Liver (tissue), 8 donors: ENCODE measurements at regions not wholly inside any gene's neighbourhood (a gene's known extent, or its start where the extent isn't known, plus 50 kb on each side); places are given as distances from the start of the nearest gene placed in this dataset.

ENCODE experiments used
- DNase-seq: peaks from one replicate; pipeline ENCODE4 v3.0.0-alpha.2; 2017; ENCODE audit warnings: low spot score
- H3K27ac ChIP-seq, 2 donors: one replicate each; pipeline ENCODE4 v1.7.0; 2013; ENCODE audit warnings: inconsistent platforms in 2 of 2, low read length in 2 of 2, control low read depth in 1 of 2, low read depth in 1 of 2, mild to moderate bottlenecking in 1 of 2
- H3K27me3 ChIP-seq, 4 donors: one replicate each; pipeline versions ENCODE4 v1.6.1 to v1.7.0; 2013; ENCODE audit warnings: low read length in 3 of 4, inconsistent platforms in 1 of 4, mild to moderate bottlenecking in 1 of 4, moderate library complexity in 1 of 4; ENCODE audit not compliant: control insufficient read depth in 4 of 4, insufficient read depth in 4 of 4
- H3K36me3 ChIP-seq, 4 donors: one replicate each; pipeline versions ENCODE4 v1.6.1 to v1.7.0; 2013; ENCODE audit warnings: low read length in 3 of 4, mild to moderate bottlenecking in 3 of 4, low read depth in 1 of 4, moderate library complexity in 1 of 4; ENCODE audit not compliant: control insufficient read depth in 4 of 4, insufficient read depth in 3 of 4
- H3K4me1 ChIP-seq, 4 donors: one replicate each; pipeline versions ENCODE4 v1.6.1 to v1.7.0; 2013; ENCODE audit warnings: low read length in 3 of 4, mild to moderate bottlenecking in 3 of 4, moderate library complexity in 1 of 4; ENCODE audit not compliant: control insufficient read depth in 4 of 4, insufficient read depth in 4 of 4
- H3K4me3 ChIP-seq, 3 donors: one replicate each; pipeline versions ENCODE4 v1.6.1 to v1.7.0; 2013; ENCODE audit warnings: low read length in 3 of 3, control low read depth in 1 of 3, low read depth in 1 of 3, mild to moderate bottlenecking in 1 of 3
- H3K9ac ChIP-seq, 2 donors: one replicate each; pipeline ENCODE4 v1.7.0; 2013; ENCODE audit warnings: low read length in 2 of 2, mild to moderate bottlenecking in 2 of 2, moderate library complexity in 2 of 2, control low read depth in 1 of 2, low read depth in 1 of 2
- H3K9me3 ChIP-seq, 4 donors: one replicate each; pipeline versions ENCODE4 v1.6.1 to v1.7.0; 2013; ENCODE audit warnings: low read length in 3 of 4; ENCODE audit not compliant: control insufficient read depth in 4 of 4
- ATF3 ChIP-seq: IDR thresholded peaks from 2 replicates; pipeline ENCODE4 v1.6.1; 2016; ENCODE audit warnings: antibody characterized with exemption
- EGR1 ChIP-seq, 2 donors: IDR thresholded peaks; 2 replicates each; pipeline ENCODE4 v1.6.1; 2016 to 2018; ENCODE audit warnings: antibody characterized with exemption in 2 of 2, low read depth in 2 of 2
- FOXA1 ChIP-seq: IDR thresholded peaks from 2 replicates; pipeline ENCODE4 v1.6.1; 2016; ENCODE audit warnings: antibody characterized with exemption
- FOXA2 ChIP-seq: IDR thresholded peaks from 2 replicates; pipeline ENCODE4 v1.6.1; 2016; ENCODE audit warnings: antibody characterized with exemption
- GABPA ChIP-seq, 2 donors: IDR thresholded peaks in 1 of 2; conservative IDR thresholded peaks in 1 of 2; 2 replicates each; pipeline ENCODE4 v1.6.1; 2016; ENCODE audit warnings: antibody characterized with exemption in 2 of 2, mild to moderate bottlenecking in 1 of 2, moderate library complexity in 1 of 2
- HNF4A ChIP-seq, 2 donors: conservative IDR thresholded peaks; 2 replicates each; pipeline ENCODE4 v1.6.1; 2016; ENCODE audit warnings: antibody characterized with exemption in 2 of 2, mild to moderate bottlenecking in 2 of 2
- HNF4G ChIP-seq: IDR thresholded peaks from 2 replicates; pipeline ENCODE4 v1.6.1; 2016; ENCODE audit warnings: antibody characterized with exemption
- JUND ChIP-seq, 2 donors: IDR thresholded peaks; 2 replicates each; pipeline ENCODE4 v1.6.1; 2016; ENCODE audit warnings: antibody characterized with exemption in 2 of 2
- MAX ChIP-seq: IDR thresholded peaks from 2 replicates; pipeline ENCODE4 v1.6.1; 2016; ENCODE audit warnings: antibody characterized with exemption
- RAD21 ChIP-seq, 2 donors: IDR thresholded peaks; 2 replicates each; pipeline ENCODE4 v1.6.1; 2016; ENCODE audit warnings: antibody characterized with exemption in 2 of 2, mild to moderate bottlenecking in 2 of 2
- SP1 ChIP-seq: IDR thresholded peaks from 2 replicates; pipeline ENCODE4 v1.6.1; 2018; ENCODE audit warnings: antibody characterized with exemption, mild to moderate bottlenecking
- TAF1 ChIP-seq: conservative IDR thresholded peaks from 2 replicates; pipeline ENCODE4 v1.6.1; 2016; ENCODE audit warnings: antibody characterized with exemption, mild to moderate bottlenecking
- YY1 ChIP-seq: IDR thresholded peaks from 2 replicates; pipeline ENCODE4 v1.6.1; 2016; ENCODE audit warnings: antibody characterized with exemption, mild to moderate bottlenecking
- WGBS: extraction: QIAGEN DNeasy Blood & Tissue Kit; methylation state at CpG from one replicate; pipeline ENCODE4 v1.1.7; 2013; 5-methylcytosine and 5-hydroxymethylcytosine counted together
- TF ChIP-seq, protein P1 (sequence below): IDR thresholded peaks from 2 replicates; pipeline ENCODE4 v1.6.1; 2016; ENCODE audit warnings: antibody characterized with exemption
- TF ChIP-seq, protein P2 (sequence below): IDR thresholded peaks from 2 replicates; pipeline ENCODE4 v1.6.1; 2016; ENCODE audit warnings: antibody characterized with exemption, mild to moderate bottlenecking
- TF ChIP-seq, protein P3 (sequence below): fragments of 150-350 bp; IDR thresholded peaks from 2 replicates; pipeline ENCODE4 v1.5.1; 2017; ENCODE audit warnings: improper control_type of control experiment, low read depth, low read length; ENCODE audit not compliant: missing input control
- donor health status: healthy.
- donor health status: healthy.
- donor health status: healthy.
- donor health status: healthy.
- donor health status: healthy.

- Histone ChIP-seq H3K9me3 (no peaks in the 10 kb centered on the region), H3K36me3 (no peaks in the 10 kb centered on the region), H3K27ac (no peak overlapping the region), H3K27me3 (no peaks in the 10 kb centered on the region), H3K9ac (no peak overlapping the region), H3K4me3 (no peak overlapping the region), H3K4me1 (no peaks in the 10 kb centered on the region)
- DNase-seq = no peak
- 92% methylated on average over 3 of the region's 3 CpGs for WGBS
- TF ChIP-seq TAF1 = no peak
- no peak for TF ChIP-seq ATF3
- no peak for TF ChIP-seq RAD21 (IDR thresholded peaks at IDR 0.05)
- TF ChIP-seq HNF4G = no peak
- no peak for TF ChIP-seq EGR1 (IDR thresholded peaks at IDR 0.05; ENCODE audit: low read depth in 2 of 2)
- TF ChIP-seq, protein P1, sequence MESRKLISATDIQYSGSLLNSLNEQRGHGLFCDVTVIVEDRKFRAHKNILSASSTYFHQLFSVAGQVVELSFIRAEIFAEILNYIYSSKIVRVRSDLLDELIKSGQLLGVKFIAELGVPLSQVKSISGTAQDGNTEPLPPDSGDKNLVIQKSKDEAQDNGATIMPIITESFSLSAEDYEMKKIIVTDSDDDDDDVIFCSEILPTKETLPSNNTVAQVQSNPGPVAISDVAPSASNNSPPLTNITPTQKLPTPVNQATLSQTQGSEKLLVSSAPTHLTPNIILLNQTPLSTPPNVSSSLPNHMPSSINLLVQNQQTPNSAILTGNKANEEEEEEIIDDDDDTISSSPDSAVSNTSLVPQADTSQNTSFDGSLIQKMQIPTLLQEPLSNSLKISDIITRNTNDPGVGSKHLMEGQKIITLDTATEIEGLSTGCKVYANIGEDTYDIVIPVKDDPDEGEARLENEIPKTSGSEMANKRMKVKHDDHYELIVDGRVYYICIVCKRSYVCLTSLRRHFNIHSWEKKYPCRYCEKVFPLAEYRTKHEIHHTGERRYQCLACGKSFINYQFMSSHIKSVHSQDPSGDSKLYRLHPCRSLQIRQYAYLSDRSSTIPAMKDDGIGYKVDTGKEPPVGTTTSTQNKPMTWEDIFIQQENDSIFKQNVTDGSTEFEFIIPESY = no peak
- TF ChIP-seq, protein P2, sequence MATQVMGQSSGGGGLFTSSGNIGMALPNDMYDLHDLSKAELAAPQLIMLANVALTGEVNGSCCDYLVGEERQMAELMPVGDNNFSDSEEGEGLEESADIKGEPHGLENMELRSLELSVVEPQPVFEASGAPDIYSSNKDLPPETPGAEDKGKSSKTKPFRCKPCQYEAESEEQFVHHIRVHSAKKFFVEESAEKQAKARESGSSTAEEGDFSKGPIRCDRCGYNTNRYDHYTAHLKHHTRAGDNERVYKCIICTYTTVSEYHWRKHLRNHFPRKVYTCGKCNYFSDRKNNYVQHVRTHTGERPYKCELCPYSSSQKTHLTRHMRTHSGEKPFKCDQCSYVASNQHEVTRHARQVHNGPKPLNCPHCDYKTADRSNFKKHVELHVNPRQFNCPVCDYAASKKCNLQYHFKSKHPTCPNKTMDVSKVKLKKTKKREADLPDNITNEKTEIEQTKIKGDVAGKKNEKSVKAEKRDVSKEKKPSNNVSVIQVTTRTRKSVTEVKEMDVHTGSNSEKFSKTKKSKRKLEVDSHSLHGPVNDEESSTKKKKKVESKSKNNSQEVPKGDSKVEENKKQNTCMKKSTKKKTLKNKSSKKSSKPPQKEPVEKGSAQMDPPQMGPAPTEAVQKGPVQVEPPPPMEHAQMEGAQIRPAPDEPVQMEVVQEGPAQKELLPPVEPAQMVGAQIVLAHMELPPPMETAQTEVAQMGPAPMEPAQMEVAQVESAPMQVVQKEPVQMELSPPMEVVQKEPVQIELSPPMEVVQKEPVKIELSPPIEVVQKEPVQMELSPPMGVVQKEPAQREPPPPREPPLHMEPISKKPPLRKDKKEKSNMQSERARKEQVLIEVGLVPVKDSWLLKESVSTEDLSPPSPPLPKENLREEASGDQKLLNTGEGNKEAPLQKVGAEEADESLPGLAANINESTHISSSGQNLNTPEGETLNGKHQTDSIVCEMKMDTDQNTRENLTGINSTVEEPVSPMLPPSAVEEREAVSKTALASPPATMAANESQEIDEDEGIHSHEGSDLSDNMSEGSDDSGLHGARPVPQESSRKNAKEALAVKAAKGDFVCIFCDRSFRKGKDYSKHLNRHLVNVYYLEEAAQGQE = no peak
- TF ChIP-seq JUND (IDR thresholded peaks at IDR 0.05) = no peak
- no peak for TF ChIP-seq FOXA2
These were observed 75.4 kb downstream of the TNP1 start for GRCh38 chr2:216784456-216784855.

GRCh38 chr2:216781709-216782108, 78.2 kb downstream of the TNP1 start:
- Histone ChIP-seq H3K36me3 (no peaks in the 10 kb centered on the region), H3K27me3 (no peaks in the 10 kb centered on the region), H3K4me1 (no peaks in the 10 kb centered on the region), H3K27ac (no peak overlapping the region), H3K9ac (no peak overlapping the region), H3K4me3 (no peak overlapping the region), H3K9me3 (no peaks in the 10 kb centered on the region)
- 84% methylated on average over 4 of the region's 4 CpGs for WGBS
- DNase-seq = no peak
- no peak for TF ChIP-seq MAX
- TF ChIP-seq TAF1 = no peak
- TF ChIP-seq SP1 = no peak
- TF ChIP-seq, protein P3, sequence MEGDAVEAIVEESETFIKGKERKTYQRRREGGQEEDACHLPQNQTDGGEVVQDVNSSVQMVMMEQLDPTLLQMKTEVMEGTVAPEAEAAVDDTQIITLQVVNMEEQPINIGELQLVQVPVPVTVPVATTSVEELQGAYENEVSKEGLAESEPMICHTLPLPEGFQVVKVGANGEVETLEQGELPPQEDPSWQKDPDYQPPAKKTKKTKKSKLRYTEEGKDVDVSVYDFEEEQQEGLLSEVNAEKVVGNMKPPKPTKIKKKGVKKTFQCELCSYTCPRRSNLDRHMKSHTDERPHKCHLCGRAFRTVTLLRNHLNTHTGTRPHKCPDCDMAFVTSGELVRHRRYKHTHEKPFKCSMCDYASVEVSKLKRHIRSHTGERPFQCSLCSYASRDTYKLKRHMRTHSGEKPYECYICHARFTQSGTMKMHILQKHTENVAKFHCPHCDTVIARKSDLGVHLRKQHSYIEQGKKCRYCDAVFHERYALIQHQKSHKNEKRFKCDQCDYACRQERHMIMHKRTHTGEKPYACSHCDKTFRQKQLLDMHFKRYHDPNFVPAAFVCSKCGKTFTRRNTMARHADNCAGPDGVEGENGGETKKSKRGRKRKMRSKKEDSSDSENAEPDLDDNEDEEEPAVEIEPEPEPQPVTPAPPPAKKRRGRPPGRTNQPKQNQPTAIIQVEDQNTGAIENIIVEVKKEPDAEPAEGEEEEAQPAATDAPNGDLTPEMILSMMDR = no peak
- no peak for TF ChIP-seq FOXA1
- TF ChIP-seq HNF4G = no peak
- no peak for TF ChIP-seq ATF3
- TF ChIP-seq, protein P2 = no peak
- no peak for TF ChIP-seq HNF4A (conservative IDR thresholded peaks at IDR 0.05)
- no peak for TF ChIP-seq GABPA (IDR thresholded peaks at IDR 0.05 in 1 of 2, conservative IDR thresholded peaks at IDR 0.05 in 1 of 2)
- TF ChIP-seq RAD21 (IDR thresholded peaks at IDR 0.05) = no peak
- TF ChIP-seq JUND (IDR thresholded peaks at IDR 0.05) = no peak
- TF ChIP-seq EGR1 (IDR thresholded peaks at IDR 0.05; ENCODE audit: low read depth in 2 of 2) = no peak
- TF ChIP-seq FOXA2 = no peak
- TF ChIP-seq YY1 = no peak
